ENCODE measurements at regions not wholly inside any gene's neighbourhood (a gene's known extent, or its start where the extent isn't known, plus 50 kb on each side); places are given as distances from the start of the nearest gene placed in this dataset.

GRCh38 chr14:73784181-73784987 is 67.2 kb upstream of the PTGR2 start:
- TF ChIP-seq MAX (IDR thresholded peaks at IDR 0.05), result peak; percentile 40
- TF ChIP-seq CTCF (IDR thresholded peaks at IDR 0.05; ENCODE audit: low read depth, low read length, missing input control), result no peak
- TF ChIP-seq FOXA1 (IDR thresholded peaks at IDR 0.05), result no peak
- peak in 1 of 2 donors; percentile 26 for TF ChIP-seq RAD21 (IDR thresholded peaks at IDR 0.05)
- peak; percentile 35 to 37 for TF ChIP-seq RXRA (IDR thresholded peaks at IDR 0.05)
- no peak for TF ChIP-seq EGR1 (IDR thresholded peaks at IDR 0.05; ENCODE audit: low read depth in 2 of 2)
- TF ChIP-seq TAF1 (conservative IDR thresholded peaks at IDR 0.05), result no peak

Measured in liver (tissue), 3 donors.